ENCODE measurements at regions not wholly inside any gene's neighbourhood (a gene's known extent, or its start where the extent isn't known, plus 50 kb on each side); places are given as distances from the start of the nearest gene placed in this dataset.

DNA sequence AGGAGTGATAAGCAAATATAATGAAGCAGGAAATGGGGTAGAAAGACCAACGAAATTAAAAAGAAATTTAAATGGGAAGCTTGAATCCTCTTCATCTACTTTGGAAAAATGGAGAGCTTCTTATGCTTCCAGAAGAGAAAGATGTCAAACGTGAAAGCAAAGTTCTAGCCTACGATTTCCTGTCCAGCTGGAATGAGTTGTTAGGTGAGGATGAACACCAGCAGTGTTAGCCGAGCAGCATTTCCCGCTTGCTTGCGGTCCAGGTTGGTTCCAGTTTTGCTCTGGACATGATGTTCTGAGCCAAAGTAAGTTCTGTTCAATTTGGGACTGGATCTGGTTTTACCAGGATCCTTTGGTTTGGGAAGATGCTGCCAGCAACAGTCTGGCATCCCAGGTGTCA is 78.9 kb downstream of the DACT1 start:
- Mint-ChIP-seq H3K9me3 (ENCODE audit: unreplicated experiment) (no peaks in the 10 kb centered on the region), H3K27me3 (ENCODE audit: insufficient read depth, unreplicated experiment) (peaks cover 8% of the 10 kb centered on the region), H3K27ac (ENCODE audit: unreplicated experiment) (no peak overlapping the region), H3K4me1 (ENCODE audit: low read depth, unreplicated experiment) (no peaks in the 10 kb centered on the region), H3K4me3 (ENCODE audit: unreplicated experiment) (no peak overlapping the region), H3K36me3 (ENCODE audit: insufficient read depth, unreplicated experiment) (no peaks in the 10 kb centered on the region)
- Histone ChIP-seq H3K27me3 (replicated peaks; ENCODE audit: control insufficient read depth, insufficient read depth, low read length) (no peaks in the 10 kb centered on the region; the same call in 1 of the 2 replicates), H3K9me3 (no peaks in the 10 kb centered on the region), H3K4me1 (no peaks in the 10 kb centered on the region), H3K36me3 (ENCODE audit: control insufficient read depth, insufficient read depth, low read length) (no peaks in the 10 kb centered on the region), H3K4me3 (ENCODE audit: low read depth, low read length) (no peak overlapping the region)
- intact Hi-C loops (cut with micrococcal nuclease; ENCODE audit: unreplicated experiment): no loop called here
- TF ChIP-seq, protein P1, sequence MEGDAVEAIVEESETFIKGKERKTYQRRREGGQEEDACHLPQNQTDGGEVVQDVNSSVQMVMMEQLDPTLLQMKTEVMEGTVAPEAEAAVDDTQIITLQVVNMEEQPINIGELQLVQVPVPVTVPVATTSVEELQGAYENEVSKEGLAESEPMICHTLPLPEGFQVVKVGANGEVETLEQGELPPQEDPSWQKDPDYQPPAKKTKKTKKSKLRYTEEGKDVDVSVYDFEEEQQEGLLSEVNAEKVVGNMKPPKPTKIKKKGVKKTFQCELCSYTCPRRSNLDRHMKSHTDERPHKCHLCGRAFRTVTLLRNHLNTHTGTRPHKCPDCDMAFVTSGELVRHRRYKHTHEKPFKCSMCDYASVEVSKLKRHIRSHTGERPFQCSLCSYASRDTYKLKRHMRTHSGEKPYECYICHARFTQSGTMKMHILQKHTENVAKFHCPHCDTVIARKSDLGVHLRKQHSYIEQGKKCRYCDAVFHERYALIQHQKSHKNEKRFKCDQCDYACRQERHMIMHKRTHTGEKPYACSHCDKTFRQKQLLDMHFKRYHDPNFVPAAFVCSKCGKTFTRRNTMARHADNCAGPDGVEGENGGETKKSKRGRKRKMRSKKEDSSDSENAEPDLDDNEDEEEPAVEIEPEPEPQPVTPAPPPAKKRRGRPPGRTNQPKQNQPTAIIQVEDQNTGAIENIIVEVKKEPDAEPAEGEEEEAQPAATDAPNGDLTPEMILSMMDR (IDR thresholded peaks at IDR 0.05; ENCODE audit: insufficient read depth in 1 of 2, low read depth in 1 of 2, low read length in 1 of 2, severe bottlenecking in 1 of 2, unreplicated experiment in 1 of 2): no peak
- no TSS peak for BruUV-seq (replicated peaks)
- CTCF ChIA-PET: no interaction called here
- DNase-seq: no peak
- POLR2A ChIA-PET: no interaction called here

DNA sequence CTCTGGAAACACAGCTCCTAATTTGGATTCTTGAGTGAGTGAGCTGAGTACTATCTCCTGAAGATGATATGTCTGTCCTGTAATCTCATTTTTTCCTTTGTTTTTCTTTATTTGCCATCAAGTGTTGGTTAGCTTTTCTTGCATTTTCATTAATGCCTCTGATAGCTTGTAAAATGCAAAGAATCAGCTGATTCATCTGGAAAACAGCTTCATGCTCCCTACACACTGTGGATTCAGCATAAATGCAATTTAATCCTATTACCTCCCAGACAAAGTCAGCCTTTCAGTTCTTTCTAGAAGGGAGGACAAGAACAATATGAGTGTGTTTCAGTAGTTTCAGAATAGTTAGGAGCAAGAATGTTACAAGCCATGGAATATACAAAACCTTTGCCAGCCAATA is 79.4 kb downstream of the DACT1 start:
- H3K4me3 Mint-ChIP-seq (ENCODE audit: unreplicated experiment): no peak overlapping the region
- POLR2A ChIA-PET: no interaction called here
- no peaks in the 10 kb centered on the region for H3K4me1 Mint-ChIP-seq (ENCODE audit: low read depth, unreplicated experiment)
- Histone ChIP-seq H3K9me3 (no peaks in the 10 kb centered on the region), H3K4me1 (no peaks in the 10 kb centered on the region), H3K4me3 (ENCODE audit: low read depth, low read length) (no peak overlapping the region), H3K27me3 (replicated peaks; ENCODE audit: control insufficient read depth, insufficient read depth, low read length) (no peaks in the 10 kb centered on the region; the same call in 1 of the 2 replicates), H3K36me3 (ENCODE audit: control insufficient read depth, insufficient read depth, low read length) (no peaks in the 10 kb centered on the region)
- H3K9me3 Mint-ChIP-seq (ENCODE audit: unreplicated experiment): no peaks in the 10 kb centered on the region
- BruUV-seq (replicated peaks): no TSS peak
- CTCF ChIA-PET: no interaction called here
- H3K27me3 Mint-ChIP-seq (ENCODE audit: insufficient read depth, unreplicated experiment): peaks cover 8% of the 10 kb centered on the region
- H3K27ac Mint-ChIP-seq (ENCODE audit: unreplicated experiment): no peak overlapping the region
- no peaks in the 10 kb centered on the region for H3K36me3 Mint-ChIP-seq (ENCODE audit: insufficient read depth, unreplicated experiment)
- TF ChIP-seq, protein P1 (IDR thresholded peaks at IDR 0.05; ENCODE audit: insufficient read depth in 1 of 2, low read depth in 1 of 2, low read length in 1 of 2, severe bottlenecking in 1 of 2, unreplicated experiment in 1 of 2): no peak
- intact Hi-C loops (cut with micrococcal nuclease; ENCODE audit: unreplicated experiment): no loop called here
- DNase-seq: no peak

DNA sequence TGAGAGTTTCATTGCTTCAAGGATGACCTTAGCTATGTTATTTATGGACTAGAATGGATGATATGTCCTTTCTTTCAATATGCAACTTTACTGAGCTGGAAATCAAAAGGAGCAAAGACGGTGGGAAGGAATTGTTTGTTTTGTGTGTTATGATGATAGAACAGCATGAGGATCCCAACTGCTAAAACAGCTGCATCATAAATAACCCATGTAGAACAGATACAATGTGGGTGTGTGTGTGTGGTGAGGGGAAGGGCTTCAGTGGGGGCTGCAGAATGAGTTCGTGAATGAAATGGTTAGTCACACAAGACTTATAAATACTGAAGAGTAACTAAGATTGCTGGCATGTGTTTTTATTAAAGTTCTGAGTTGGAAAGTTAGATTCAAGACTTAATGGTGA is 80.1 kb downstream of the DACT1 start:
- CTCF ChIA-PET: no interaction called here
- peaks cover 5% of the 10 kb centered on the region for H3K27me3 Mint-ChIP-seq (ENCODE audit: insufficient read depth, unreplicated experiment)
- no peaks in the 10 kb centered on the region for H3K9me3 ChIP-seq
- intact Hi-C loops (cut with micrococcal nuclease; ENCODE audit: unreplicated experiment): no loop called here
- H3K27me3 ChIP-seq (replicated peaks; ENCODE audit: control insufficient read depth, insufficient read depth, low read length): no peaks in the 10 kb centered on the region
- no peak overlapping the region for H3K4me3 Mint-ChIP-seq (ENCODE audit: unreplicated experiment)
- BruUV-seq (replicated peaks): no TSS peak
- no peak for DNase-seq
- POLR2A ChIA-PET: no interaction called here
- H3K4me3 ChIP-seq (ENCODE audit: low read depth, low read length): no peak overlapping the region
- H3K4me1 Mint-ChIP-seq (ENCODE audit: low read depth, unreplicated experiment): no peaks in the 10 kb centered on the region
- H3K4me1 ChIP-seq: no peaks in the 10 kb centered on the region
- TF ChIP-seq, protein P1 (IDR thresholded peaks at IDR 0.05; ENCODE audit: insufficient read depth in 1 of 2, low read depth in 1 of 2, low read length in 1 of 2, severe bottlenecking in 1 of 2, unreplicated experiment in 1 of 2): no peak
- H3K9me3 Mint-ChIP-seq (ENCODE audit: unreplicated experiment): no peaks in the 10 kb centered on the region
- H3K36me3 ChIP-seq (ENCODE audit: control insufficient read depth, insufficient read depth, low read length): no peaks in the 10 kb centered on the region
- H3K36me3 Mint-ChIP-seq (ENCODE audit: insufficient read depth, unreplicated experiment): no peaks in the 10 kb centered on the region
- H3K27ac Mint-ChIP-seq (ENCODE audit: unreplicated experiment): no peak overlapping the region
